GM19468 (cell line): ENCODE measurements at regions not wholly inside any gene's neighbourhood (a gene's known extent, or its start where the extent isn't known, plus 50 kb on each side); places are given as distances from the start of the nearest gene placed in this dataset.
"Not testable (repeated sequence)": the region's sequence is repeated elsewhere in the genome, so short reads cannot be mapped to it uniquely, and the experiment has no call there.

ENCODE experiments used
- ATAC-seq: cut with Tn5 transposase; IDR thresholded peaks from one replicate; pipeline ENCODE4 v1.9.1; 2021; ENCODE audit warnings: mild to moderate bottlenecking, moderate library complexity, moderate number of reproducible peaks; ENCODE audit not compliant: unreplicated experiment; ENCODE audit errors: extremely low read depth

GRCh38 chr3:6736836-6737629, 123.9 kb upstream of the GRM7 start:
- ATAC-seq = no peak

DNA sequence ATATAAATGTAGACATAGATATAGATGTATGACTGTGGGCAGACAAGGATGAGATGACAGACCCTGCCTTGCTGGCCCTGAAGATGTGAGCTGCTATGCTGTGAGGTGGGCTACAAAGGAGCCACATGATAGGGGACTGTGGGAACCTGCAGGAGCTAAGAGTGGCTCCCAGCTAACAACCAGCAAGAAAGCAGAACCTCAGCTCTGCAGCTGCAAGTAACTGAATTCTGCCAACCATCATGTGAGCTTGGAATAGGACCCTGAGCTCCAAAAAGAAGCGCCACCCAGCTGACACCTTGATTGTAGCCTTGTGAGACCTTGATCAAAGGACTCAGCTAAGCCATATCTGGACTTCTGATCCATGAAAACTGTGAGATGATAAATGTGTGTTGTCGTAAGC, 123.3 kb upstream of the GRM7 start:
- no peak for ATAC-seq

GRCh38 chr3:6739288-6739687, 121.6 kb upstream of the GRM7 start:
- ATAC-seq = no peak

GRCh38 chr3:6743067-6743720, 117.7 kb upstream of the GRM7 start:
- no peak for ATAC-seq

- ATAC-seq = no peak
Measured at GRCh38 chr3:6746443-6746842, 114.5 kb upstream of the GRM7 start.

DNA sequence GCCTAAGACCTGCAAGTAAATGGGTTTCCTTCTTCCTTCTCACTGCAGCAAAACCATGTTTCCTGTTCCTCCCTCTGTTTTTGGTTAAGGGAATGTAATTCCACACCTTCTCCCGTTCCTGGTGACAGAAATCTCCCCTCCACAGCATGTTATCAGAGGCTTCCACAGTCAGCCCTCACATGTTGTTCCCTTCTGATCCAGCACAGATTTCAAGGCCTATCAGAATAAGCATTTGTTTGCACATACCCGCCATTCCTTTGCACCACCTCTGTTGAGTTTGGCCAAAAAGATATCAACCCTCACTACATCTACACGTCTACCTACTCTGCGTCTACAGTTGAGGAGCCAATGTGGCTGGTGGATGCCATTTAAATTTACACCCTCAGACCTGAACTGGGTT, 113.9 kb upstream of the GRM7 start:
- ATAC-seq = no peak

DNA sequence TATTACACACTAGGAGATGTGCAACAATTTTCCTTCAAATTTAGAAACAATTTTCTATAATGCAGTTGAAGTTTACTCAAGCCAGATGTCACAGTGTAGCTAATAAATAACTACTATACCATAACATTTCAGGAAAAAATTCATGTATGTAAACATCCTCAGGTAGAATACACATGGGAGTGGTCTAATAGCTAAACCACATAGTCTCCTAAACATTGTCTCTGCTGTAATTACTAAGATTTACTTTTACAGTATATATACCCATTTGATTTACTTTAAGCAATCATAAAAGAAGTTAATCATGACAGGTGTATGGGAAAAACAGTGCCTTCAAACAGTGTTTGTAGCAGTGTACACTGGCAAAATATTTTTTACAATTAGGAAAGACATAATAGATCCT, 110.1 kb upstream of the GRM7 start:
- ATAC-seq = no peak

GRCh38 chr3:6753536-6753935, 107.4 kb upstream of the GRM7 start:
- no peak for ATAC-seq

DNA sequence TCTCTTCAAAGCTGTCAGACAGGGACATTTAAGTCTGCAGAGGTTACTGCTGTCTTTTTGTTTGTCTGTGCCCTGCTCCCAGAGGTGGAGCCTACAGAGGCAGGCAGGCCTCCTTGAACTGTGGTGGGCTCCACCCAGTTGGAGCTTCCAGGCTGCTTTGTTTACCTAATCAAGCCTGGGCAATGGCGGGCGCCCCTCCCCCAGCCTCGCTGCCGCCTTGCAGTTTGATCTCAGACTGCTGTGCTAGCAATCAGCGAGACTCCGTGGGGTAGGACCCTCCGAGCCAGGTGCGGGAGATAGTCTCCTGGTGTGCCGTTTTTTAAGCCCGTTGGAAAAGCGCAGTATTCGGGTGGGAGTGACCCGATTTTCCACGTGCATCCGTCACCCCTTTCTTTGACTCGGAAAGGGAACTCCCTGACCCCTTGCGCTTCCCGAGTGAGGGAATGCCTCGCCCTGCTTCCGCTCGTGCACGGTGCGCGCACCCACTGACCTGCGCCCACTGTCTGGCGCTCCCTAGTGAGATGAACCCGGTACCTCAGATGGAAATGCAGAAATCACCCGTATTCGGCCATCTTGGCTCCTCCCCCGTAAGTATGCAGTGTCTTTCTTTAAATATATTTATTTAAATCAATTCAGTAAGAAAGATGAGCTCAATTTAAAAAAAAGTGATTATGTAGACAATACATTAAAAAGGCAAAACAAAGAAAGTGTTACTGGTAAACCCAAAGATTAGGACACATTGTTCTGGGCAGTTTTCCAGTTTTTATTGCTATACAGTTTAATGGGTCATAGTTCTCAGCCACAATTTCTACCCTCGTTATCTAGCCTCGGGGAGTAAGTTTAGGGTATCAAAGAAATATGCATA, 91.2 kb upstream of the GRM7 start:
- not testable (repeated sequence) for ATAC-seq

GRCh38 chr3:6770397-6770690, 90.6 kb upstream of the GRM7 start:
- ATAC-seq = no peak

GRCh38 chr3:6771171-6771570, 89.7 kb upstream of the GRM7 start:
- no peak for ATAC-seq

- ATAC-seq = no peak
Measured at GRCh38 chr3:6779140-6779539, 81.8 kb upstream of the GRM7 start.

DNA sequence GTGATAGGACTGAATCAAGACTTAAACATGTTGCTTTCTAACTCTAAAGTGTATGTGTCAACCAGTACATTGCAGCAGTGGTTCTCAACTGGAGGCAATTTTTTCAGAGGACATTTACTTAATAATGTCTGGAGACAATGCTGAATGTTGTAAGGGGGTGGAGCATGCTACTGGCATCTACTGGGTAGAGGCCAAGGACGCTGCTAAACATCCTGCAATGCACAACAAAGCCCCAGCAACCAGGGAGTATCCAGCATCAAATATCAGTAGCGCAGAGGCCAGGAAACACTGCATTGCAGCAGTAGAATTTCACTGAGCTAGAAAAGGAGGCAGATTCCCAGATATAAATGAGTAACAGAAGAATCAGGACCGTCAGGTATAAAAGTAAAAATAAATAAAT, 79.8 kb upstream of the GRM7 start:
- no peak for ATAC-seq

- no peak for ATAC-seq
Measured at GRCh38 chr3:6785726-6786125, 75.2 kb upstream of the GRM7 start.

- ATAC-seq = no peak
Measured at GRCh38 chr3:6791161-6791560, 69.8 kb upstream of the GRM7 start.

DNA sequence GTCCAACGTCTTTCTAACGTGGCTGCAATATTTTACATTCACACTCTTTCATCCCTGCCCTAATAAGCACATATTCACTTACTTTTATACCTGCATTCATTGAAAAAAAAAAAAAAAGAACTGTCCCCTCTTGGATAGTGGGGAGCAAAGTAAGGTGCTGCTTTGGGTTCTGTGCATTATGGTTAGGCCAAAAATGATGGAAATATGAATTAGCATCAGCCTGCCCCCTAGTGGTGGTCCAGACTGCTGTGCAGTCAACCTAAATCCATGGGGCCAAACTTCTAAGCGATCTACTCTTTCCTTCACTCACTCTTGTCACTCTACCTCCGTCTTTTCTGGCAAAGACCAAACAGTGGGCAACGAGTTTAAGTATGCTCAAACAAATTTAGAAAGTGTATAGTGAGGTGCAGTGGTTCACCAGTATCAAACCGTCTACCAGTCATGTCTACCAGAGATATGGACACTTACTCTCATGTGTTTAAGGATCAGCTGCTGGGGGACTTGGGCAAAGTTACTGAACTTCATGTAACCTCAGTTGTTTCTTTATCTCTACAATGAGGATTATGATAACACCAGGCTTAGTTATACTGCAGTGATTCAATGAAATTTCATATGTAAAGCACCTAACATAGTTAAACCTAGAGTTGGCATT, 61.5 kb upstream of the GRM7 start:
- ATAC-seq = peak; percentile 79

- no peak for ATAC-seq
Measured at GRCh38 chr3:6803619-6804018, 57.3 kb upstream of the GRM7 start.

DNA sequence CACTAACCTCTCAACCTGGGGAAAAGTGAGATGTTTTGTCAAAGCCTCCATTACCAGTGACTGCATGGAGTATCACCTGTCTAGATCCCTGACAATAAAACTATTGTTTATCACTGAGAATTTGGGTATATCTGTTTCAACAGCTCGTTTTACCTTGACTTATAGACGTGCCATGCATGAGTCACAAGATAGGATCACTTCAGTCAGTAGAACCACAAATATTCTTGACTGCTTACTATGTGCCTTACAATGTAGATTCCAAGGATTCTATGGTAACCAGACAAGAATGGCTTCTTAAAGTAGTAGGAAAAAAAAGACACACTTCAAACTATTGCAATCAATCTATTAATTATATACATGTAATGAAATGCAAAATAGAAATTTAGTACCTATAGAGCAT, 55.7 kb upstream of the GRM7 start:
- ATAC-seq = no peak

GRCh38 chr3:6806991-6807390, 53.9 kb upstream of the GRM7 start:
- ATAC-seq = no peak

GRCh38 chr3:6807967-6808588, 52.8 kb upstream of the GRM7 start:
- no peak for ATAC-seq
